ENCODE measurements at regions not wholly inside any gene's neighbourhood (a gene's known extent, or its start where the extent isn't known, plus 50 kb on each side); places are given as distances from the start of the nearest gene placed in this dataset.

DNA sequence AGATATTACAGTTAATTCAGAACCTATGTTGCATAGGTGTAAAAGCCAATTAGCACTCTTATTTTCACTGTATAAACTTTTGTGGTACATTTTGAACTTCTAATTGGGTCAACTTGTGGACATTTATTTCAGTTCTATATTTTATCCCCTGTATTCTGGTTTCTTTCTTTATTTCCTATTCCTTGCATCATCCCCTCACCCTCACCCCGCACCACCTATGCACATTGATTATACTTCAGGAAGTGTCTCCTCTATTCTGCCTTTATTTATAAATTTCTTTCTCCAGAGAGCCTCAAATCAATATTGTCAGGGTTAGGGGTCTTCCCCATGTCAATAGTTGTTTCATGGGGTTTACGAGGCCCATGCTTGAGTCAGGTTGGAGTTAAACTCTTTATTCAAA, 83.1 kb downstream of the TEX13C start:
- WGBS, 3 donors = 81 to 95% (median 88%) methylated on average over 2 of the region's 2 CpGs
- Histone ChIP-seq H3K4me1 (ENCODE audit: control insufficient read depth in 3 of 3, insufficient read depth in 2 of 3, low read depth in 1 of 3, low read length in 2 of 3) (no peaks in the 10 kb centered on the region), H3K36me3 (ENCODE audit: control insufficient read depth in 3 of 3, insufficient read depth in 2 of 3, low read depth in 1 of 3, low read length in 3 of 3) (no peaks in the 10 kb centered on the region), H3K4me3 (ENCODE audit: low read depth in 1 of 3, low read length in 3 of 3) (no peak overlapping the region), H3K9me3 (ENCODE audit: control insufficient read depth in 2 of 2, insufficient read depth in 1 of 2, low read depth in 1 of 2, low read length in 1 of 2) (no peaks in the 10 kb centered on the region), H3K27ac (ENCODE audit: low read depth in 1 of 3, low read length in 2 of 3) (no peak overlapping the region), H3K27me3 (ENCODE audit: control insufficient read depth in 3 of 3, insufficient read depth in 3 of 3, low read length in 3 of 3) (no peaks in the 10 kb centered on the region)
- FAIRE-seq (no peak), DNase-seq (no peak)

DNA sequence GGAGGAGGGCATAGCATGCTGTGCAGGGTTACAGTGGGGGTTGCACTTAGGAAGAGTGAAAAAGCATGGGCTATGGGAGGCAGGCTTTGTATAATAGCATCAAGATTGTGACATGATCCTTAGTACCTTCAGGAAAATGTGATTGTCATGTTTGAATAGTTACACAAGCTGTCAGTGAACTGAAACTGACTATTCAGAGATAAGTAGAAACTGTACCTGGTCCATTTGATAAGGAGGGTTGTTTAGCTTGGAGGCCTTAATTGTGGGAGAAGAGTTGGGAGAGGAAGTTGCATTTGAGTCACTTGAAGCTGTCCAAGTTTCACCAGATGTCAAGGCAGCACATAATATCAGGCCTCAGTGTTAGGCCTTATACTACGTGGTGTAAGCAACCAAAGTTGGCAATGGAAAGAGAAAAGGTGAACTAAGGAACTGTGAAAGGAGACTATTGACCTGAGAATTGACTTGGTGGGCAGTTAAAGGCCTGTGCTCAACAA, 85.0 kb downstream of the TEX13C start:
- Histone ChIP-seq H3K9me3 (ENCODE audit: control insufficient read depth in 2 of 2, insufficient read depth in 1 of 2, low read depth in 1 of 2, low read length in 1 of 2) (no peaks in the 10 kb centered on the region), H3K4me3 (ENCODE audit: low read depth in 1 of 3, low read length in 3 of 3) (no peak overlapping the region), H3K27me3 (ENCODE audit: control insufficient read depth in 3 of 3, insufficient read depth in 3 of 3, low read length in 3 of 3) (no peaks in the 10 kb centered on the region), H3K36me3 (ENCODE audit: control insufficient read depth in 3 of 3, insufficient read depth in 2 of 3, low read depth in 1 of 3, low read length in 3 of 3) (no peaks in the 10 kb centered on the region), H3K4me1 (ENCODE audit: control insufficient read depth in 3 of 3, insufficient read depth in 2 of 3, low read depth in 1 of 3, low read length in 2 of 3) (no peaks in the 10 kb centered on the region), H3K27ac (ENCODE audit: low read depth in 1 of 3, low read length in 2 of 3) (no peak overlapping the region)
- WGBS, 3 donors = 15 to 68% (median 56%) methylated on average over 1 of the region's 1 CpG
- FAIRE-seq (no peak), DNase-seq (peak in 1 of 2 donors; percentile 18)

DNA sequence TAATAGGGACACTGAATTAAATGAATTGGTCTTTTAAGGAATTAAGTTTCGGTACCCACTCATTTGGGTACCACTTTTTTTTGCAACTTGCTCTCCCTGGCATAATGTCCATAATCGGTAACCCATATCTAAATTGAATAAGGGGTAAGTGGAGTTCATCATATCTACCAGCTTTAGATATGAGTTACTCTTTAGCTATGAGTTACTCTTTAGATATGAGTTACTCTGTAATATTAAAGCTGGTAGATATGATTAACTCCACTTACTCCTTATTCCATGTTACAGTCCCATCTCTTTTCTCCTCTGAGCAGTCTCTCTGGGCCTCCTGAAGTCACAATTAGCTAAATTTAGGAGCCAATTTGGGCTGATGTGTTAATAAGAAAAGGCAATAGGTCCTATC, 85.7 kb downstream of the TEX13C start:
- H3K36me3 ChIP-seq (ENCODE audit: control insufficient read depth in 3 of 3, insufficient read depth in 2 of 3, low read depth in 1 of 3, low read length in 3 of 3) = no peaks in the 10 kb centered on the region
- no peaks in the 10 kb centered on the region for H3K4me1 ChIP-seq (ENCODE audit: control insufficient read depth in 3 of 3, insufficient read depth in 2 of 3, low read depth in 1 of 3, low read length in 2 of 3)
- DNase-seq (peak in 1 of 2 donors; percentile 1), FAIRE-seq (no peak)
- H3K9me3 ChIP-seq (ENCODE audit: control insufficient read depth in 2 of 2, insufficient read depth in 1 of 2, low read depth in 1 of 2, low read length in 1 of 2) = no peaks in the 10 kb centered on the region
- WGBS, 3 donors = 50 to 78% (median 74%) methylated on average over 2 of the region's 2 CpGs
- no peaks in the 10 kb centered on the region for H3K27me3 ChIP-seq (ENCODE audit: control insufficient read depth in 3 of 3, insufficient read depth in 3 of 3, low read length in 3 of 3)
- no peak overlapping the region for H3K27ac ChIP-seq (ENCODE audit: low read depth in 1 of 3, low read length in 2 of 3)
- H3K4me3 ChIP-seq (ENCODE audit: low read depth in 1 of 3, low read length in 3 of 3) = no peak overlapping the region

- 28 to 80% (median 28%) methylated on average over 1 of the region's 1 CpG for WGBS, 3 donors
- no peak overlapping the region for H3K4me3 ChIP-seq (ENCODE audit: low read depth in 1 of 3, low read length in 3 of 3)
- FAIRE-seq = no peak
Measured at GRCh38 chrX:125407314-125407713, 87.6 kb downstream of the TEX13C start.

DNA sequence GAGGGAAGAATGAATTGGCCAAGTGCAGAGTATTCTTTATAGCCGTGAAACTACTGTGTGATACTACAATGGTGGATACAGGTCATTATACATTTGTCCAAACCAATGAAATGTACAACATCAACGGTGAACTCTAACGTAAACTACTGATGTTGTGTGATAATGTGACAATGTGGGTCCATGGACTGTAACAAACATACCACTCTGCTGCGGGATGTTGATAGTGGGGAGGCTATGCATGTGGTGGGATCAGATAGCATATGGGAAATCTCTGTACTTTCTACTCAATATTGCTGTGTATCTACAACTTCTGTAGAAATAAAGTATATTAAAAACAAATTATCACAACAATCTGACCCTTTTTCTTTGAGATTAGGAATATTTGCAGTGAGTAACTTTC, 101.1 kb downstream of the TEX13C start:
- no peaks in the 10 kb centered on the region for H3K36me3 ChIP-seq (ENCODE audit: control insufficient read depth in 3 of 3, insufficient read depth in 2 of 3, low read depth in 1 of 3, low read length in 3 of 3)
- no peak overlapping the region for H3K4me3 ChIP-seq (ENCODE audit: low read depth in 1 of 3, low read length in 3 of 3)
- no peak overlapping the region for H3K27ac ChIP-seq (ENCODE audit: low read depth in 1 of 3, low read length in 2 of 3)
- no peaks in the 10 kb centered on the region for H3K4me1 ChIP-seq (ENCODE audit: control insufficient read depth in 3 of 3, insufficient read depth in 2 of 3, low read depth in 1 of 3, low read length in 2 of 3)
- H3K27me3 ChIP-seq (ENCODE audit: control insufficient read depth in 3 of 3, insufficient read depth in 3 of 3, low read length in 3 of 3) = no peaks in the 10 kb centered on the region
- H3K9me3 ChIP-seq (ENCODE audit: control insufficient read depth in 2 of 2, insufficient read depth in 1 of 2, low read depth in 1 of 2, low read length in 1 of 2) = no peaks in the 10 kb centered on the region
- WGBS, 3 donors = 83 to 90% (median 90%) methylated on average over 4 of the region's 4 CpGs
- DNase-seq (no peak), FAIRE-seq (no peak)

More at GRCh38 chrX:125407314-125407713, 87.6 kb downstream of the TEX13C start:
- H3K36me3 ChIP-seq (ENCODE audit: control insufficient read depth in 3 of 3, insufficient read depth in 2 of 3, low read depth in 1 of 3, low read length in 3 of 3) = no peaks in the 10 kb centered on the region
- no peaks in the 10 kb centered on the region for H3K27me3 ChIP-seq (ENCODE audit: control insufficient read depth in 3 of 3, insufficient read depth in 3 of 3, low read length in 3 of 3)
- H3K9me3 ChIP-seq (ENCODE audit: control insufficient read depth in 2 of 2, insufficient read depth in 1 of 2, low read depth in 1 of 2, low read length in 1 of 2) = no peaks in the 10 kb centered on the region
- H3K27ac ChIP-seq (ENCODE audit: low read depth in 1 of 3, low read length in 2 of 3) = no peak overlapping the region
- no peaks in the 10 kb centered on the region for H3K4me1 ChIP-seq (ENCODE audit: control insufficient read depth in 3 of 3, insufficient read depth in 2 of 3, low read depth in 1 of 3, low read length in 2 of 3)
- no peak for DNase-seq

GRCh38 chrX:125422986-125423385, 103.3 kb downstream of the TEX13C start:
- no peak overlapping the region for H3K27ac ChIP-seq (ENCODE audit: low read depth in 1 of 3, low read length in 2 of 3)
- no peaks in the 10 kb centered on the region for H3K27me3 ChIP-seq (ENCODE audit: control insufficient read depth in 3 of 3, insufficient read depth in 3 of 3, low read length in 3 of 3)
- H3K36me3 ChIP-seq (ENCODE audit: control insufficient read depth in 3 of 3, insufficient read depth in 2 of 3, low read depth in 1 of 3, low read length in 3 of 3) = no peaks in the 10 kb centered on the region
- H3K9me3 ChIP-seq (ENCODE audit: control insufficient read depth in 2 of 2, insufficient read depth in 1 of 2, low read depth in 1 of 2, low read length in 1 of 2) = no peaks in the 10 kb centered on the region
- FAIRE-seq (no peak), DNase-seq (no peak)
- no peak overlapping the region for H3K4me3 ChIP-seq (ENCODE audit: low read depth in 1 of 3, low read length in 3 of 3)
- 55 to 84% (median 61%) methylated on average over 3 of the region's 3 CpGs for WGBS, 3 donors
- no peaks in the 10 kb centered on the region for H3K4me1 ChIP-seq (ENCODE audit: control insufficient read depth in 3 of 3, insufficient read depth in 2 of 3, low read depth in 1 of 3, low read length in 2 of 3)

DNA sequence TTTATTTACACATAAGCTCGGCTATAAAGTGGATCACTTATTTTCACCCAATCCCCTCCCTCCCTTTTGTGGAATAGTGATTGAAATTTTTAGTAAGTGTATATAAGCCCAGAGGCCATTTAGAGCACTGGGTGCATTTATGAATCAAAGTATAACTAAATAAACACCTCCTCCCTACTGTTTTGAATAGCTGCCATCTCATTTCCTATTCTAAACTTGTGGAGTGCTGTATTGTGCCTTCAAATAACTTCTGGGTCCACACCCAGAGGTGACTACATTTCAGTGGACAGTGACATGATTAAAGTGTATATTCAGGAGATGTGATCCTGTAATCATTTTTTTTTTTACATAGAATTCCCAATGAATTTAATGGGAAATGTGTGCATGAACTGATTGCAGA, 104.9 kb downstream of the TEX13C start:
- Histone ChIP-seq H3K36me3 (ENCODE audit: control insufficient read depth in 3 of 3, insufficient read depth in 2 of 3, low read depth in 1 of 3, low read length in 3 of 3) (no peaks in the 10 kb centered on the region), H3K4me1 (ENCODE audit: control insufficient read depth in 3 of 3, insufficient read depth in 2 of 3, low read depth in 1 of 3, low read length in 2 of 3) (no peaks in the 10 kb centered on the region), H3K9me3 (ENCODE audit: control insufficient read depth in 2 of 2, insufficient read depth in 1 of 2, low read depth in 1 of 2, low read length in 1 of 2) (no peaks in the 10 kb centered on the region), H3K4me3 (ENCODE audit: low read depth in 1 of 3, low read length in 3 of 3) (no peak overlapping the region), H3K27ac (ENCODE audit: low read depth in 1 of 3, low read length in 2 of 3) (no peak overlapping the region), H3K27me3 (ENCODE audit: control insufficient read depth in 3 of 3, insufficient read depth in 3 of 3, low read length in 3 of 3) (no peaks in the 10 kb centered on the region)
- DNase-seq (no peak), FAIRE-seq (no peak)
- 33 to 63% (median 59%) methylated on average over 1 of the region's 1 CpG for WGBS, 3 donors

DNA sequence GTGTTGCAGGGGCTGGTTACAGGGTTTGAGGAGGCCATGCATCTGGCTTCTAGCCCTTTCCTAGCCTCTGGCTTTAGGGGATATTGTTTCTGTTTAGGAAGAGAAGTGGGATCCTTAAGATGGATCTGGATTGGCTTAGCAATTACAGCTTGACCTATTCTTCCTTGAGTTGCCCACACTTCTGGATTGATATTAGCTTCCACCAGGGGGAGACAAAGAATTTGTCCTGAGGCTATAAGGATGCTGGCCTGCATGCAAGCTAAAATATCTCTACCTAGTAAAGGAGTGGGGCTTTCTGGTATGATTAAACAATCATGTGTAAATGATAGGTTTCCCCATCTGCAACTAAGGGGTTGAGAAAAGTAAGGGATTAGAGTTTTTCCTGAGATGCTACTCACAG, 117.2 kb downstream of the TEX13C start:
- Histone ChIP-seq H3K36me3 (ENCODE audit: control insufficient read depth in 3 of 3, insufficient read depth in 2 of 3, low read depth in 1 of 3, low read length in 3 of 3) (no peaks in the 10 kb centered on the region), H3K9me3 (ENCODE audit: control insufficient read depth in 2 of 2, insufficient read depth in 1 of 2, low read depth in 1 of 2, low read length in 1 of 2) (peaks cover 0 to 3% of the 10 kb centered on the region in 2 donors), H3K27me3 (ENCODE audit: control insufficient read depth in 3 of 3, insufficient read depth in 3 of 3, low read length in 3 of 3) (no peaks in the 10 kb centered on the region), H3K4me3 (ENCODE audit: low read depth in 1 of 3, low read length in 3 of 3) (no peak overlapping the region), H3K4me1 (ENCODE audit: control insufficient read depth in 3 of 3, insufficient read depth in 2 of 3, low read depth in 1 of 3, low read length in 2 of 3) (no peaks in the 10 kb centered on the region), H3K27ac (ENCODE audit: low read depth in 1 of 3, low read length in 2 of 3) (no peak overlapping the region)
- peak in 1 of 2 donors; percentile 1 for DNase-seq
- no peak for FAIRE-seq

GRCh38 chrX:125439194-125439849, 119.7 kb downstream of the TEX13C start:
- WGBS, 3 donors = 63 to 82% (median 77%) methylated on average over 3 of the region's 3 CpGs
- FAIRE-seq = no peak

More at GRCh38 chrX:125439194-125439849, 119.7 kb downstream of the TEX13C start:
- Histone ChIP-seq H3K4me1 (ENCODE audit: control insufficient read depth in 3 of 3, insufficient read depth in 2 of 3, low read depth in 1 of 3, low read length in 2 of 3) (no peaks in the 10 kb centered on the region), H3K27ac (ENCODE audit: low read depth in 1 of 3, low read length in 2 of 3) (no peak overlapping the region), H3K9me3 (ENCODE audit: control insufficient read depth in 2 of 2, insufficient read depth in 1 of 2, low read depth in 1 of 2, low read length in 1 of 2) (peaks cover 0 to 3% of the 10 kb centered on the region in 2 donors), H3K27me3 (ENCODE audit: control insufficient read depth in 3 of 3, insufficient read depth in 3 of 3, low read length in 3 of 3) (no peaks in the 10 kb centered on the region), H3K4me3 (ENCODE audit: low read depth in 1 of 3, low read length in 3 of 3) (no peak overlapping the region), H3K36me3 (ENCODE audit: control insufficient read depth in 3 of 3, insufficient read depth in 2 of 3, low read depth in 1 of 3, low read length in 3 of 3) (no peaks in the 10 kb centered on the region)
- no peak for DNase-seq
